Suprapubic skin (tissue), 4 donors: ENCODE measurements at regions not wholly inside any gene's neighbourhood (a gene's known extent, or its start where the extent isn't known, plus 50 kb on each side); places are given as distances from the start of the nearest gene placed in this dataset.

Experiments used
- DNase-seq, 2 donors: peaks; one replicate each; pipeline ENCODE4 v3.0.0-alpha.2; 2019; ENCODE audit warnings: low spot score in 2 of 2
- H3K27ac ChIP-seq: fragments of 200-600 bp; sonication (generic); one replicate; pipeline ENCODE4 v1.5.1; 2019
- H3K27me3 ChIP-seq: fragments of 200-600 bp; sonication (generic); one replicate; pipeline ENCODE4 v1.5.1; 2019
- H3K36me3 ChIP-seq: fragments of 200-600 bp; sonication (generic); one replicate; pipeline ENCODE4 v1.5.1; 2019
- H3K4me1 ChIP-seq: fragments of 200-600 bp; sonication (generic); one replicate; pipeline ENCODE4 v1.5.1; 2019
- H3K4me3 ChIP-seq: fragments of 200-600 bp; sonication (generic); one replicate; pipeline ENCODE4 v1.5.1; 2019; ENCODE audit warnings: mild to moderate bottlenecking
- H3K9me3 ChIP-seq: fragments of 200-600 bp; sonication (generic); one replicate; pipeline ENCODE4 v1.5.1; 2019
- CTCF ChIP-seq, 2 donors: fragments of 200-600 bp in 1 of 2; fragments of 450-650 bp in 1 of 2; sonication (generic) in 1 of 2; IDR thresholded peaks; one replicate each; pipeline ENCODE4 v1.5.1; 2016 to 2019; ENCODE audit warnings: antibody characterized with exemption in 2 of 2, mild to moderate bottlenecking in 1 of 2, moderate library complexity in 1 of 2
- EP300 ChIP-seq: sonication (generic); formaldehyde crosslinking; IDR thresholded peaks from one replicate; pipeline ENCODE4 v1.6.1; 2017; ENCODE audit warnings: antibody characterized with exemption
- POLR2A ChIP-seq, 2 donors: fragments of 450-650 bp; IDR thresholded peaks; one replicate each; pipeline ENCODE4 v1.6.1; 2017; ENCODE audit warnings: antibody characterized with exemption in 2 of 2, mild to moderate bottlenecking in 2 of 2, moderate library complexity in 2 of 2
- POLR2AphosphoS5 ChIP-seq, 3 donors: sonication (generic); formaldehyde crosslinking; IDR thresholded peaks; one replicate each; pipeline ENCODE4 v1.6.1; 2017; ENCODE audit warnings: antibody characterized with exemption in 3 of 3
- WGBS: methylation state at CpG from one replicate; pipeline ENCODE4 v1.1.5; 2018; 5-methylcytosine and 5-hydroxymethylcytosine counted together

DNA sequence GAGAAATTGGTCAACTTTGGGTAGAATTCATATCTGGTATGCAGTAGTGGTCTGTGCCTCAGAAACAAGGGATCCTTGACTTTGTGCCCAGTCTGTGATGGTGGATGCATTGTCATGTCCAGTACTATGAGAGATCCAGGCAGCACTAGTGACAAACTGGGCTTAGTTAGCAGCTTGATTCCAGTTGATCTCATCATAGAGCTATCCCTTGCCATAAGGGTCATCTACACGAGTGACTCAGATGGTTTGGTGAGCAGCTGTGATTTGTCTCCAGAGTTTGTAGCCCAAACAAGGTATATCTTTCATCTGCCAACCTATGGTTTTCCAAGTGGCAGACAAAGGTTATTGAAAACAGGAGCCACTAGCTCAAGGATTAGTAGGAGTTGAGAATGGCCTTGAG lies 298.8 kb downstream of the GBA3 start:
- no peak for DNase-seq
- H3K36me3 ChIP-seq = no peaks in the 10 kb centered on the region
- H3K9me3 ChIP-seq = no peaks in the 10 kb centered on the region
- H3K4me1 ChIP-seq = no peaks in the 10 kb centered on the region
- H3K27me3 ChIP-seq = no peaks in the 10 kb centered on the region
- H3K4me3 ChIP-seq = no peak overlapping the region
- 88% methylated on average over 1 of the region's 1 CpG for WGBS
- no peak for TF ChIP-seq POLR2AphosphoS5 (IDR thresholded peaks at IDR 0.05)
- TF ChIP-seq POLR2A (IDR thresholded peaks at IDR 0.05) = no peak
- no peak for TF ChIP-seq CTCF (IDR thresholded peaks at IDR 0.05)
- no peak for TF ChIP-seq EP300
- no peak overlapping the region for H3K27ac ChIP-seq

DNA sequence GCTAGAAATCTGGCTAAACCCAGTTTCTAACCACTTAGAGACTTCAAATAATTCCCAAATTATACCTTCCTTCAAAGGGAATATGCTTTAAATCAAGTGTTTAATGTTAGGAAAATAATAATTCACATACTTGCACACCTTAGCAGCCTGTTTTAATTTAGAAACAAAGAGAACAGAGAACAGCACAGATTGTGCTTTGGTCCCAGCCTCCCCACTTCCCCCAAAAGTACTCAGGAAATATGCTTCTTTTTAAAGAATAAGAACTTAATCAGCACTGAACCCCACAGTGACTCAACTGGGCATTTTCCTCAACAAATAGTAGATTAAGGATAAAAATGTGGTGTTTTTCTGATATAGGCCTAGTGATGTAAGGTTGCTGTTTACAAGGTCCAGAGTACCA lies 295.8 kb downstream of the GBA3 start:
- no peak for DNase-seq
- TF ChIP-seq POLR2A (IDR thresholded peaks at IDR 0.05) (no peak), POLR2AphosphoS5 (IDR thresholded peaks at IDR 0.05) (no peak), EP300 (no peak), CTCF (IDR thresholded peaks at IDR 0.05) (no peak)
- no peaks in the 10 kb centered on the region for H3K27me3 ChIP-seq
- H3K36me3 ChIP-seq = no peaks in the 10 kb centered on the region
- H3K4me1 ChIP-seq = no peaks in the 10 kb centered on the region
- H3K27ac ChIP-seq = no peak overlapping the region
- H3K9me3 ChIP-seq = no peaks in the 10 kb centered on the region
- no peak overlapping the region for H3K4me3 ChIP-seq

DNA sequence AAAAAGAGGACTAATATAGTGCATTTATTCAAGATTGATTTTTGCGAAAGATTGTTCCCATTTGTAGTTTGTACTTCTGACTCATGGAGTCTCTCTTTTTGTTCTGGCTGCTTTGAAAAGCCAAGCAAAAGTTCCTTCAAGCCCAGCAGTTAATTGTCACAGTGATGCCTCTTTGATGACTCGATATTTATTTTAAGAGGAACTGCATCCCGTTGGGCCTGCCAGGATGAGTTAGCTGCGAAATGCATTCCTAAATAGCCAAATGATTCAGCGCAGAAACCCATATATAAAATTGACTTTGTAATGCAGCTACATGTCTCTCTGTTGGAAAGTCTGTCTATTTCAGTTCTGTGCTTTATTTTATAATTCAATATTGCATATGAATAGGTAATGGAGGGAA lies 295.1 kb downstream of the GBA3 start:
- H3K9me3 ChIP-seq = no peaks in the 10 kb centered on the region
- no peaks in the 10 kb centered on the region for H3K36me3 ChIP-seq
- H3K27me3 ChIP-seq = no peaks in the 10 kb centered on the region
- TF ChIP-seq POLR2AphosphoS5 (IDR thresholded peaks at IDR 0.05) (no peak), POLR2A (IDR thresholded peaks at IDR 0.05) (no peak), EP300 (no peak), CTCF (IDR thresholded peaks at IDR 0.05) (no peak)
- WGBS = 72% methylated on average over 5 of the region's 5 CpGs
- H3K4me3 ChIP-seq = no peak overlapping the region
- H3K27ac ChIP-seq = no peak overlapping the region
- H3K4me1 ChIP-seq = no peaks in the 10 kb centered on the region
- DNase-seq = no peak

- DNase-seq = no peak
- Histone ChIP-seq H3K4me1 (no peaks in the 10 kb centered on the region), H3K27me3 (no peaks in the 10 kb centered on the region), H3K27ac (no peak overlapping the region), H3K9me3 (no peaks in the 10 kb centered on the region), H3K4me3 (no peak overlapping the region), H3K36me3 (no peaks in the 10 kb centered on the region)
- TF ChIP-seq POLR2A (IDR thresholded peaks at IDR 0.05) (no peak), EP300 (no peak), POLR2AphosphoS5 (IDR thresholded peaks at IDR 0.05) (no peak), CTCF (IDR thresholded peaks at IDR 0.05) (no peak)
- WGBS = 75% methylated on average over 2 of the region's 2 CpGs
These were observed 294.1 kb downstream of the GBA3 start for GRCh38 chr4:22986881-22987280.

GRCh38 chr4:22986262-22986661 lies 293.5 kb downstream of the GBA3 start:
- no peak overlapping the region for H3K27ac ChIP-seq
- no peak for DNase-seq
- no peaks in the 10 kb centered on the region for H3K36me3 ChIP-seq

More at GRCh38 chr4:22986262-22986661, 293.5 kb downstream of the GBA3 start:
- Histone ChIP-seq H3K4me1 (no peaks in the 10 kb centered on the region), H3K9me3 (no peaks in the 10 kb centered on the region), H3K27me3 (no peaks in the 10 kb centered on the region), H3K4me3 (no peak overlapping the region)
- TF ChIP-seq POLR2A (IDR thresholded peaks at IDR 0.05) = no peak
- TF ChIP-seq EP300 = no peak
- TF ChIP-seq POLR2AphosphoS5 (IDR thresholded peaks at IDR 0.05) = no peak
- no peak for TF ChIP-seq CTCF (IDR thresholded peaks at IDR 0.05)
